A549 (cell line): ENCODE measurements at regions not wholly inside any gene's neighbourhood (a gene's known extent, or its start where the extent isn't known, plus 50 kb on each side); places are given as distances from the start of the nearest gene placed in this dataset.

Experiments
- ATAC-seq, 2 experiments: fragments of 200-7000 bp in 1 of 2; fragments of >200 bp in 1 of 2; cut with Nextera tagmentation in 1 of 2; cut with Tn5 transposase in 1 of 2; 3 replicates each; pipeline versions ENCODE4 v1.8.0 to v1.9.1; 2018 to 2020; ENCODE audit warnings: mild to moderate bottlenecking in 1 of 2, moderate library complexity in 1 of 2
- CTCF ChIA-PET: fragments of 300-600 bp; sonication (Branson Sonifier 250); formaldehyde crosslinking; extraction: SDS; loops from one replicate; lab custom pipeline; 2021; ENCODE audit warnings: antibody characterized with exemption, inconsistent platforms; lab: Yijun Ruan, JAX
- POLR2A ChIA-PET: fragments of 350-600 bp; formaldehyde crosslinking; extraction: SDS; loops from one replicate; lab custom pipeline; 2021; ENCODE audit warnings: antibody characterized with exemption, inconsistent platforms; lab: Yijun Ruan, JAX
- DNase-seq, 2 experiments: peaks; one replicate each; pipeline versions ENCODE4 v3.0.0 to v3.0.0-alpha.2; 2011 to 2016; ENCODE audit warnings: low read depth in 1 of 2, low spot score in 1 of 2
- FAIRE-seq: peaks from 2 replicates; lab custom pipeline; 2011; peaks lifted over from hg19 to GRCh38; lab: Jason Lieb, UNC
- H3K27ac ChIP-seq, 2 experiments: fragments of >200 bp; sonication (Bioruptor Twin); formaldehyde crosslinking; 3 replicates each; pipeline ENCODE4 v1.5.1; 2016 to 2017
- H3K4me1 ChIP-seq: fragments of >200 bp; sonication (Bioruptor Twin); formaldehyde crosslinking; 3 replicates; pipeline ENCODE4 v1.6.1; 2016
- H3K4me2 ChIP-seq: fragments of >200 bp; sonication (Bioruptor Twin); formaldehyde crosslinking; 3 replicates; pipeline ENCODE4 v1.6.1; 2016
- H3K4me3 ChIP-seq: fragments of >200 bp; sonication (Bioruptor Twin); formaldehyde crosslinking; 3 replicates; pipeline ENCODE4 v1.5.1; 2016
- H3K9me3 ChIP-seq: fragments of >200 bp; sonication (Bioruptor Twin); formaldehyde crosslinking; 3 replicates; pipeline ENCODE4 v1.6.1; 2016
- BHLHE40 ChIP-seq: IDR thresholded peaks from 2 replicates; pipeline ENCODE4 v1.6.1; 2012; ENCODE audit warnings: low read depth, low read length, inconsistent platforms
- CBX2 ChIP-seq: fragments of 200-600 bp; sonication (generic); IDR thresholded peaks from 2 replicates; pipeline ENCODE4 v1.6.1; 2016; ENCODE audit warnings: low read depth, mild to moderate bottlenecking, borderline replicate concordance
- EHF ChIP-seq: fragments of 250-450 bp; sonication (Bioruptor Pico); IDR thresholded peaks from 2 replicates; pipeline ENCODE4 v1.5.0; 2020; ENCODE audit warnings: mild to moderate bottlenecking
- FOSL2 ChIP-seq, 2 experiments: fragments of 450-650 bp in 1 of 2; fragments of >200 bp in 1 of 2; sonication (Bioruptor Twin) in 1 of 2; formaldehyde crosslinking; IDR thresholded peaks; 2 replicates each; pipeline versions ENCODE4 v1.5.0 to v1.6.1; 2016 to 2020; ENCODE audit warnings: mild to moderate bottlenecking in 1 of 2, moderate library complexity in 1 of 2
- GATA3 ChIP-seq: IDR thresholded peaks from 2 replicates; pipeline ENCODE4 v1.6.1; 2012; ENCODE audit warnings: borderline replicate concordance
- NPAS2 ChIP-seq: fragments of 250-450 bp; sonication (Bioruptor Pico); IDR thresholded peaks from 2 replicates; pipeline ENCODE4 v1.8.0; 2022; ENCODE audit warnings: mild to moderate bottlenecking, moderate library complexity, borderline replicate concordance
- NR3C1 ChIP-seq: fragments of >200 bp; sonication (Bioruptor Twin); formaldehyde crosslinking; IDR thresholded peaks from 3 replicates; pipeline ENCODE4 v1.6.1; 2017
- RCOR1 ChIP-seq: fragments of 150-350 bp; IDR thresholded peaks from 2 replicates; pipeline ENCODE4 v1.6.1; 2014; ENCODE audit warnings: antibody characterized with exemption, low read length, low read depth
- RNF2 ChIP-seq: fragments of 200-600 bp; sonication (generic); IDR thresholded peaks from 2 replicates; pipeline ENCODE4 v1.6.1; 2016; ENCODE audit warnings: low read depth, mild to moderate bottlenecking, antibody characterized with exemption, moderate library complexity, borderline replicate concordance
- TP53 ChIP-seq: fragments of 250-450 bp; sonication (Bioruptor Pico); IDR thresholded peaks from 2 replicates; pipeline ENCODE4 v1.5.0; 2021; ENCODE audit warnings: mild to moderate bottlenecking, moderate library complexity
- ZC3H11A ChIP-seq: fragments of 450-650 bp; IDR thresholded peaks from 2 replicates; pipeline ENCODE4 v1.6.1; 2014; ENCODE audit warnings: antibody characterized with exemption, mild to moderate bottlenecking
- ZFP36 ChIP-seq: fragments of 450-650 bp; IDR thresholded peaks from 2 replicates; pipeline ENCODE4 v1.6.1; 2014; ENCODE audit warnings: borderline replicate concordance; ENCODE audit not compliant: partially characterized antibody
- ZSCAN20 ChIP-seq: fragments of 250-450 bp; sonication (Bioruptor Pico); IDR thresholded peaks from 2 replicates; pipeline ENCODE4 v1.8.0; 2022; ENCODE audit warnings: mild to moderate bottlenecking, moderate library complexity
- WGBS: methylation state at CpG from one replicate; pipeline ENCODE4 v1.1.6; 2017; ENCODE audit errors: missing lambda C conversion rate; 5-methylcytosine and 5-hydroxymethylcytosine counted together
- TF ChIP-seq, protein P1 (sequence below): fragments of 200-600 bp; sonication (generic); IDR thresholded peaks from 2 replicates; pipeline ENCODE4 v1.6.1; 2016; ENCODE audit warnings: antibody characterized with exemption, mild to moderate bottlenecking, moderate library complexity
- TF ChIP-seq, protein P2 (sequence below): fragments of 150-350 bp; IDR thresholded peaks from 2 replicates; pipeline ENCODE4 v1.6.1; 2014; ENCODE audit warnings: low read depth, mild to moderate bottlenecking, low read length
- TF ChIP-seq, protein P3 (sequence below): fragments of >200 bp; sonication (Bioruptor Twin); formaldehyde crosslinking; IDR thresholded peaks from 3 replicates; pipeline ENCODE4 v1.5.1; 2016
- TF ChIP-seq, protein P4 (sequence below): fragments of 250-450 bp; sonication (Bioruptor Pico); IDR thresholded peaks from 2 replicates; pipeline ENCODE4 v1.5.0; 2020; ENCODE audit warnings: low read depth, mild to moderate bottlenecking, moderate library complexity
- TF ChIP-seq, protein P5 (sequence below): IDR thresholded peaks from 2 replicates; pipeline ENCODE4 v1.6.1; 2012; ENCODE audit warnings: low read depth, borderline replicate concordance
- TF ChIP-seq, protein P6 (sequence below): fragments of 450-650 bp; IDR thresholded peaks from 2 replicates; pipeline ENCODE4 v1.6.1; 2014; ENCODE audit warnings: antibody characterized with exemption

DNA sequence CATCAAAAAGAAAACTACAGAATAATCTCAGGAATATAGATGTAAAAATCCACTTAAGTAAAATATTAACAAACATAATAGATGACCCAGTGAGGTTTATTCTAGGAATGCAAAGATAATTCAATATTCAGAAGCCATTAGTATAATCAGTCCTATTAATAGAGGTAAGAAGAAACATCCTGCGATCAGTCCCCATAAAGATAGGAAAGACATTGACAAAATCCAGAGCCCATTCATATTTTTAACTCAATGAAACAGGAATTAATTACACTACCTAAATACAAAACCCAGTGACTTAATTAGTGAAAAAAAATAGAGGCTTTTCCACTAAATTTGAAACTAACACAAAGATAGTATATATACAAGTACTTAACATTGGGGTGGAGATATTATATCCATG is 321.4 kb upstream of the INTU start:
- FAIRE-seq (no peak), ATAC-seq (no peak), DNase-seq (no peak)
- WGBS, result 0% methylated on average over 1 of the region's 1 CpG
- ChIA-PET POLR2A (no interaction called here), CTCF (no interaction called here)
- TF ChIP-seq, protein P1, sequence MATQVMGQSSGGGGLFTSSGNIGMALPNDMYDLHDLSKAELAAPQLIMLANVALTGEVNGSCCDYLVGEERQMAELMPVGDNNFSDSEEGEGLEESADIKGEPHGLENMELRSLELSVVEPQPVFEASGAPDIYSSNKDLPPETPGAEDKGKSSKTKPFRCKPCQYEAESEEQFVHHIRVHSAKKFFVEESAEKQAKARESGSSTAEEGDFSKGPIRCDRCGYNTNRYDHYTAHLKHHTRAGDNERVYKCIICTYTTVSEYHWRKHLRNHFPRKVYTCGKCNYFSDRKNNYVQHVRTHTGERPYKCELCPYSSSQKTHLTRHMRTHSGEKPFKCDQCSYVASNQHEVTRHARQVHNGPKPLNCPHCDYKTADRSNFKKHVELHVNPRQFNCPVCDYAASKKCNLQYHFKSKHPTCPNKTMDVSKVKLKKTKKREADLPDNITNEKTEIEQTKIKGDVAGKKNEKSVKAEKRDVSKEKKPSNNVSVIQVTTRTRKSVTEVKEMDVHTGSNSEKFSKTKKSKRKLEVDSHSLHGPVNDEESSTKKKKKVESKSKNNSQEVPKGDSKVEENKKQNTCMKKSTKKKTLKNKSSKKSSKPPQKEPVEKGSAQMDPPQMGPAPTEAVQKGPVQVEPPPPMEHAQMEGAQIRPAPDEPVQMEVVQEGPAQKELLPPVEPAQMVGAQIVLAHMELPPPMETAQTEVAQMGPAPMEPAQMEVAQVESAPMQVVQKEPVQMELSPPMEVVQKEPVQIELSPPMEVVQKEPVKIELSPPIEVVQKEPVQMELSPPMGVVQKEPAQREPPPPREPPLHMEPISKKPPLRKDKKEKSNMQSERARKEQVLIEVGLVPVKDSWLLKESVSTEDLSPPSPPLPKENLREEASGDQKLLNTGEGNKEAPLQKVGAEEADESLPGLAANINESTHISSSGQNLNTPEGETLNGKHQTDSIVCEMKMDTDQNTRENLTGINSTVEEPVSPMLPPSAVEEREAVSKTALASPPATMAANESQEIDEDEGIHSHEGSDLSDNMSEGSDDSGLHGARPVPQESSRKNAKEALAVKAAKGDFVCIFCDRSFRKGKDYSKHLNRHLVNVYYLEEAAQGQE, result no peak
- TF ChIP-seq GATA3, result no peak
- no peak for TF ChIP-seq NPAS2 (CRISPR knock-in tag)
- no peak for TF ChIP-seq CBX2
- no peak for TF ChIP-seq NR3C1
- Histone ChIP-seq H3K27ac (no peak overlapping the region), H3K9me3 (no peaks in the 10 kb centered on the region), H3K4me3 (no peak overlapping the region), H3K4me1 (no peaks in the 10 kb centered on the region), H3K4me2 (no peak overlapping the region)

DNA sequence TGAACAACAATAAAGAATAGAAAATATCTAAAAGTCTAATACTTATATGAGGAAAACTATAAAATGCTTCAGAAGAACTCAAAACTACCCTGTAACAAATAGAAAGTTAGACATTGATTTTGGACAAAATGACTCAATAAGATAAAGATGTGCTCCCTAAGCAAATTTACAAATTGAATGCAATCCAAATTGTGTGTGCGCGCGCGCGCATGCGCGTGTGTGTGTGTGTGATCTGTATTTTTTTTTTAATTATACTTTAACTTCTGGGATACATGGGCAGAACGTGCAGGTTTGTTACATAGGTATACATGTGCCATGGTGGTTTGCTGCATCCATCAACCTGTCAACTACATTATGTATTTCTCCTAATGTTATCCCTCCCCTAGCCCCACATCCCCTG is 320.8 kb upstream of the INTU start:
- no peak overlapping the region for H3K27ac ChIP-seq
- ChIA-PET CTCF (no interaction called here), POLR2A (no interaction called here)
- ATAC-seq (no peak), DNase-seq (no peak), FAIRE-seq (no peak)
- no peak overlapping the region for H3K4me3 ChIP-seq
- H3K4me1 ChIP-seq, result no peaks in the 10 kb centered on the region
- 87% methylated on average over 8 of the region's 8 CpGs for WGBS
- no peak for TF ChIP-seq TP53 (CRISPR knock-in tag)
- TF ChIP-seq, protein P2, sequence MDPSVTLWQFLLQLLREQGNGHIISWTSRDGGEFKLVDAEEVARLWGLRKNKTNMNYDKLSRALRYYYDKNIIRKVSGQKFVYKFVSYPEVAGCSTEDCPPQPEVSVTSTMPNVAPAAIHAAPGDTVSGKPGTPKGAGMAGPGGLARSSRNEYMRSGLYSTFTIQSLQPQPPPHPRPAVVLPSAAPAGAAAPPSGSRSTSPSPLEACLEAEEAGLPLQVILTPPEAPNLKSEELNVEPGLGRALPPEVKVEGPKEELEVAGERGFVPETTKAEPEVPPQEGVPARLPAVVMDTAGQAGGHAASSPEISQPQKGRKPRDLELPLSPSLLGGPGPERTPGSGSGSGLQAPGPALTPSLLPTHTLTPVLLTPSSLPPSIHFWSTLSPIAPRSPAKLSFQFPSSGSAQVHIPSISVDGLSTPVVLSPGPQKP, result no peak
- no peak for TF ChIP-seq RNF2
- TF ChIP-seq NR3C1, result no peak
- TF ChIP-seq, protein P3, sequence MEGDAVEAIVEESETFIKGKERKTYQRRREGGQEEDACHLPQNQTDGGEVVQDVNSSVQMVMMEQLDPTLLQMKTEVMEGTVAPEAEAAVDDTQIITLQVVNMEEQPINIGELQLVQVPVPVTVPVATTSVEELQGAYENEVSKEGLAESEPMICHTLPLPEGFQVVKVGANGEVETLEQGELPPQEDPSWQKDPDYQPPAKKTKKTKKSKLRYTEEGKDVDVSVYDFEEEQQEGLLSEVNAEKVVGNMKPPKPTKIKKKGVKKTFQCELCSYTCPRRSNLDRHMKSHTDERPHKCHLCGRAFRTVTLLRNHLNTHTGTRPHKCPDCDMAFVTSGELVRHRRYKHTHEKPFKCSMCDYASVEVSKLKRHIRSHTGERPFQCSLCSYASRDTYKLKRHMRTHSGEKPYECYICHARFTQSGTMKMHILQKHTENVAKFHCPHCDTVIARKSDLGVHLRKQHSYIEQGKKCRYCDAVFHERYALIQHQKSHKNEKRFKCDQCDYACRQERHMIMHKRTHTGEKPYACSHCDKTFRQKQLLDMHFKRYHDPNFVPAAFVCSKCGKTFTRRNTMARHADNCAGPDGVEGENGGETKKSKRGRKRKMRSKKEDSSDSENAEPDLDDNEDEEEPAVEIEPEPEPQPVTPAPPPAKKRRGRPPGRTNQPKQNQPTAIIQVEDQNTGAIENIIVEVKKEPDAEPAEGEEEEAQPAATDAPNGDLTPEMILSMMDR, result no peak
- no peak for TF ChIP-seq BHLHE40
- no peak for TF ChIP-seq EHF
- TF ChIP-seq FOSL2 (IDR thresholded peaks at IDR 0.05), result no peak
- TF ChIP-seq FOSL2 (CRISPR knock-in tag; IDR thresholded peaks at IDR 0.05), result no peak
- TF ChIP-seq, protein P4, sequence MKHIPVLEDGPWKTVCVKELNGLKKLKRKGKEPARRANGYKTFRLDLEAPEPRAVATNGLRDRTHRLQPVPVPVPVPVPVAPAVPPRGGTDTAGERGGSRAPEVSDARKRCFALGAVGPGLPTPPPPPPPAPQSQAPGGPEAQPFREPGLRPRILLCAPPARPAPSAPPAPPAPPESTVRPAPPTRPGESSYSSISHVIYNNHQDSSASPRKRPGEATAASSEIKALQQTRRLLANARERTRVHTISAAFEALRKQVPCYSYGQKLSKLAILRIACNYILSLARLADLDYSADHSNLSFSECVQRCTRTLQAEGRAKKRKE (CRISPR knock-in tag), result no peak
- TF ChIP-seq, protein P5, sequence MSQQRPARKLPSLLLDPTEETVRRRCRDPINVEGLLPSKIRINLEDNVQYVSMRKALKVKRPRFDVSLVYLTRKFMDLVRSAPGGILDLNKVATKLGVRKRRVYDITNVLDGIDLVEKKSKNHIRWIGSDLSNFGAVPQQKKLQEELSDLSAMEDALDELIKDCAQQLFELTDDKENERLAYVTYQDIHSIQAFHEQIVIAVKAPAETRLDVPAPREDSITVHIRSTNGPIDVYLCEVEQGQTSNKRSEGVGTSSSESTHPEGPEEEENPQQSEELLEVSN, result no peak
- TF ChIP-seq ZFP36, result no peak
- no peak for TF ChIP-seq RCOR1
- TF ChIP-seq, protein P6, sequence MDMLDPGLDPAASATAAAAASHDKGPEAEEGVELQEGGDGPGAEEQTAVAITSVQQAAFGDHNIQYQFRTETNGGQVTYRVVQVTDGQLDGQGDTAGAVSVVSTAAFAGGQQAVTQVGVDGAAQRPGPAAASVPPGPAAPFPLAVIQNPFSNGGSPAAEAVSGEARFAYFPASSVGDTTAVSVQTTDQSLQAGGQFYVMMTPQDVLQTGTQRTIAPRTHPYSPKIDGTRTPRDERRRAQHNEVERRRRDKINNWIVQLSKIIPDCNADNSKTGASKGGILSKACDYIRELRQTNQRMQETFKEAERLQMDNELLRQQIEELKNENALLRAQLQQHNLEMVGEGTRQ, result no peak
- TF ChIP-seq ZSCAN20, result no peak
- TF ChIP-seq ZC3H11A, result no peak
- H3K9me3 ChIP-seq, result no peaks in the 10 kb centered on the region
- H3K4me2 ChIP-seq, result no peak overlapping the region
